Keratinocyte (primary cell): ENCODE measurements at regions not wholly inside any gene's neighbourhood (a gene's known extent, or its start where the extent isn't known, plus 50 kb on each side); places are given as distances from the start of the nearest gene placed in this dataset.

Experiments
- DNase-seq: peaks from one replicate; pipeline ENCODE4 v3.0.0-alpha.2; 2011; ENCODE audit warnings: low read depth, missing footprints, low spot score
- FAIRE-seq: peaks from 2 replicates; lab custom pipeline; 2011; peaks lifted over from hg19 to GRCh38; lab: Jason Lieb, UNC
- H2AFZ ChIP-seq: 2 replicates; pipeline ENCODE4 v1.6.0; 2012; ENCODE audit warnings: low read length, control low read depth, inconsistent platforms; ENCODE audit not compliant: control insufficient read depth
- H3K27ac ChIP-seq: 2 replicates; pipeline ENCODE4 v1.5.1; 2011; ENCODE audit warnings: low read length; ENCODE audit not compliant: control insufficient read depth, insufficient read depth
- H3K27me3 ChIP-seq: 3 replicates; pipeline ENCODE4 v1.6.0; 2011; ENCODE audit warnings: low read length; ENCODE audit not compliant: control insufficient read depth, insufficient read depth; ENCODE audit errors: extremely low read depth
- H3K36me3 ChIP-seq, 2 experiments: 2 replicates in 1 of 2; 3 replicates in 1 of 2; pipeline ENCODE4 v1.5.1; 2011; ENCODE audit warnings: low read length in 2 of 2, mild to moderate bottlenecking in 1 of 2; ENCODE audit not compliant: control insufficient read depth in 2 of 2, insufficient read depth in 2 of 2; ENCODE audit errors: extremely low read depth in 1 of 2
- H3K4me1 ChIP-seq: 3 replicates; pipeline ENCODE4 v1.5.1; 2011; ENCODE audit warnings: low read length; ENCODE audit not compliant: control insufficient read depth, insufficient read depth; ENCODE audit errors: extremely low read depth
- H3K4me2 ChIP-seq: 3 replicates; pipeline ENCODE4 v1.6.0; 2011; ENCODE audit warnings: low read depth, low read length; ENCODE audit not compliant: control insufficient read depth, insufficient read depth; ENCODE audit errors: extremely low read depth
- H3K4me3 ChIP-seq, 3 experiments: fragments of 200-600 bp in 1 of 3; sonication (generic) in 1 of 3; 2 replicates in 2 of 3; 3 replicates in 1 of 3; pipeline ENCODE4 v1.5.1; 2011 to 2016; ENCODE audit warnings: low read length in 3 of 3, mild to moderate bottlenecking in 3 of 3, control low read depth in 2 of 3, inconsistent platforms in 1 of 3, low read depth in 1 of 3, mixed read lengths in 1 of 3, mixed run types in 1 of 3, moderate library complexity in 1 of 3; ENCODE audit not compliant: control insufficient read depth in 2 of 3, insufficient read depth in 2 of 3; ENCODE audit errors: extremely low read depth in 1 of 3
- H3K79me2 ChIP-seq: 2 replicates; pipeline ENCODE4 v1.6.0; 2012; ENCODE audit warnings: low read length; ENCODE audit not compliant: control insufficient read depth, insufficient read depth
- H3K9ac ChIP-seq: 3 replicates; pipeline ENCODE4 v1.6.0; 2011; ENCODE audit warnings: low read length; ENCODE audit not compliant: control insufficient read depth, insufficient read depth; ENCODE audit errors: extremely low read depth
- H3K9me1 ChIP-seq: 3 replicates; pipeline ENCODE4 v1.6.0; 2011; ENCODE audit warnings: low read length; ENCODE audit not compliant: control insufficient read depth, insufficient read depth; ENCODE audit errors: extremely low read depth
- H3K9me3 ChIP-seq: 2 replicates; pipeline ENCODE4 v1.5.1; 2012; ENCODE audit warnings: low read depth, low read length; ENCODE audit not compliant: control insufficient read depth
- H4K20me1 ChIP-seq: 3 replicates; pipeline ENCODE4 v1.6.0; 2011; ENCODE audit warnings: low read length; ENCODE audit not compliant: control insufficient read depth, insufficient read depth; ENCODE audit errors: extremely low read depth
- CTCF ChIP-seq, 3 experiments: IDR thresholded peaks in 1 of 3; conservative IDR thresholded peaks in 1 of 3; optimal IDR thresholded peaks in 1 of 3; 2 replicates in 2 of 3; 3 replicates in 1 of 3; pipeline versions ENCODE3 to v1.5.1; 2011; ENCODE audit warnings: low read length in 3 of 3, mild to moderate bottlenecking in 3 of 3, moderate library complexity in 2 of 3, control low read depth in 1 of 3, inconsistent platforms in 1 of 3; ENCODE audit not compliant: insufficient read depth in 2 of 3; ENCODE audit errors: extremely low read depth in 1 of 3
- EZH2 ChIP-seq: IDR thresholded peaks from one replicate; pipeline ENCODE4 v1.6.1; 2012; ENCODE audit warnings: inconsistent platforms, mild to moderate bottlenecking, low read length, moderate library complexity
- dilution Hi-C: fragments of 300-500 bp; cut with MboI; formaldehyde crosslinking; loops from one replicate; pipeline ENCODE4 v1.7.0; 2020; ENCODE audit warnings: low sequenced_read_pairs; ENCODE audit not compliant: extremely low pct_ligation_motif_present

- Histone ChIP-seq H3K9ac (no peak overlapping the region), H2AFZ (no peak overlapping the region), H3K79me2 (no peaks in the 10 kb centered on the region), H3K4me1 (no peaks in the 10 kb centered on the region), H3K4me2 (no peak overlapping the region), H3K27me3 (no peaks in the 10 kb centered on the region), H3K27ac (no peak overlapping the region), H4K20me1 (no peaks in the 10 kb centered on the region), H3K9me1 (no peaks in the 10 kb centered on the region), H3K4me3 (no peak overlapping the region), H3K36me3 (no peaks in the 10 kb centered on the region), H3K9me3 (no peaks in the 10 kb centered on the region)
- FAIRE-seq, result no peak
- TF ChIP-seq EZH2, result no peak
- dilution Hi-C loops, result no loop called here
- no peak for DNase-seq
Observed at GRCh38 chr21:16768096-16768495, 744.7 kb upstream of the CXADR start.

GRCh38 chr21:16770266-16770665, 742.6 kb upstream of the CXADR start:
- H3K27me3 ChIP-seq, result no peaks in the 10 kb centered on the region
- H3K4me1 ChIP-seq, result no peaks in the 10 kb centered on the region
- H3K9me3 ChIP-seq, result no peaks in the 10 kb centered on the region
- no peak overlapping the region for H3K9ac ChIP-seq
- DNase-seq (no peak), FAIRE-seq (no peak)
- H3K4me2 ChIP-seq, result no peak overlapping the region
- no peaks in the 10 kb centered on the region for H3K36me3 ChIP-seq
- dilution Hi-C loops, result no loop called here
- H4K20me1 ChIP-seq, result no peaks in the 10 kb centered on the region
- H3K79me2 ChIP-seq, result no peaks in the 10 kb centered on the region
- H3K9me1 ChIP-seq, result no peaks in the 10 kb centered on the region
- no peak for TF ChIP-seq CTCF (optimal IDR thresholded peaks at IDR 0.05 in 1 of 3, IDR thresholded peaks at IDR 0.05 in 1 of 3, conservative IDR thresholded peaks at IDR 0.05 in 1 of 3; ENCODE audit: extremely low read depth in 1 of 3, insufficient read depth in 2 of 3, low read length in 3 of 3)
- TF ChIP-seq EZH2, result no peak
- no peak overlapping the region for H3K4me3 ChIP-seq
- no peak overlapping the region for H2AFZ ChIP-seq
- no peak overlapping the region for H3K27ac ChIP-seq

- FAIRE-seq (no peak), DNase-seq (no peak)
- Histone ChIP-seq H3K36me3 (no peaks in the 10 kb centered on the region), H3K9ac (no peak overlapping the region), H4K20me1 (no peaks in the 10 kb centered on the region), H3K27me3 (no peaks in the 10 kb centered on the region), H3K4me1 (no peaks in the 10 kb centered on the region), H3K79me2 (no peaks in the 10 kb centered on the region), H3K27ac (no peak overlapping the region), H2AFZ (no peak overlapping the region), H3K4me2 (no peak overlapping the region), H3K4me3 (no peak overlapping the region), H3K9me1 (no peaks in the 10 kb centered on the region), H3K9me3 (no peaks in the 10 kb centered on the region)
- TF ChIP-seq EZH2 (no peak), CTCF (optimal IDR thresholded peaks at IDR 0.05 in 1 of 3, IDR thresholded peaks at IDR 0.05 in 1 of 3, conservative IDR thresholded peaks at IDR 0.05 in 1 of 3; ENCODE audit: extremely low read depth in 1 of 3, insufficient read depth in 2 of 3, low read length in 3 of 3) (no peak)
- dilution Hi-C loops, result no loop called here
Observed at GRCh38 chr21:16773206-16773605, 739.6 kb upstream of the CXADR start.
